Lung (tissue), 11 donors: ENCODE measurements at regions not wholly inside any gene's neighbourhood (a gene's known extent, or its start where the extent isn't known, plus 50 kb on each side); places are given as distances from the start of the nearest gene placed in this dataset.

ENCODE experiments used
- ATAC-seq: fragments of 200-7000 bp; cut with Tn5 transposase; one replicate; pipeline ENCODE4 v1.9.1; 2020; ENCODE audit warnings: moderate number of reproducible peaks; ENCODE audit not compliant: insufficient read depth, low FRiP score
- DNase-seq, 3 donors: peaks; one replicate each; pipeline ENCODE4 v3.0.0-alpha.2; 2013 to 2017
- H3K27ac ChIP-seq, 2 donors: one replicate each; pipeline ENCODE4 v1.5.1; 2013; ENCODE audit warnings: mild to moderate bottlenecking in 2 of 2, moderate library complexity in 2 of 2, control low read depth in 1 of 2, inconsistent platforms in 1 of 2, low read depth in 1 of 2, low read length in 1 of 2
- H3K27me3 ChIP-seq, 3 donors: one replicate each; pipeline ENCODE4 v1.5.1; 2013; ENCODE audit warnings: low read length in 2 of 3; ENCODE audit not compliant: control insufficient read depth in 3 of 3, insufficient read depth in 3 of 3
- H3K36me3 ChIP-seq, 4 donors: one replicate each; pipeline ENCODE4 v1.5.1; 2013; ENCODE audit warnings: low read length in 4 of 4, mild to moderate bottlenecking in 1 of 4, moderate library complexity in 1 of 4; ENCODE audit not compliant: control insufficient read depth in 4 of 4, insufficient read depth in 4 of 4
- H3K4me1 ChIP-seq, 5 donors: one replicate each; pipeline ENCODE4 v1.5.1; 2013; ENCODE audit warnings: low read length in 5 of 5, mild to moderate bottlenecking in 2 of 5, moderate library complexity in 1 of 5; ENCODE audit not compliant: control insufficient read depth in 5 of 5, insufficient read depth in 5 of 5
- H3K4me3 ChIP-seq: one replicate; pipeline ENCODE4 v1.5.1; 2013; ENCODE audit warnings: mild to moderate bottlenecking, control low read depth, moderate library complexity
- H3K9ac ChIP-seq, 2 donors: one replicate each; pipeline ENCODE4 v1.5.1; 2013; ENCODE audit warnings: low read length in 2 of 2, control low read depth in 1 of 2; ENCODE audit not compliant: insufficient read depth in 1 of 2
- H3K9me3 ChIP-seq, 4 donors: one replicate each; pipeline ENCODE4 v1.5.1; 2013; ENCODE audit warnings: low read length in 3 of 4, mild to moderate bottlenecking in 1 of 4, moderate library complexity in 1 of 4; ENCODE audit not compliant: control insufficient read depth in 4 of 4, insufficient read depth in 3 of 4
- CTCF ChIP-seq: IDR thresholded peaks from 2 replicates; pipeline ENCODE4 v1.5.1; 2012; ENCODE audit warnings: mild to moderate bottlenecking; ENCODE audit errors: control extremely low read depth, extremely low read depth
- WGBS, 2 donors: extraction: QIAGEN DNeasy Blood & Tissue Kit; methylation state at CpG; one replicate each; pipeline ENCODE4 v1.1.7; 2013; 5-methylcytosine and 5-hydroxymethylcytosine counted together
- donor health status: control.
- donor health status: control.
- donor health status: Bipolar disorder and iron deficiency.
- donor health status: healthy.
- donor health status: DM: yes; HTN: yes; CAD: no.

- DNase-seq (peak; percentile 66 to 76 (median 67)), ATAC-seq (no peak)
- H3K27ac ChIP-seq: no peak overlapping the region
- no peaks in the 10 kb centered on the region for H3K36me3 ChIP-seq
- H3K4me1 ChIP-seq: peaks cover 0 to 8% (median 0%) of the 10 kb centered on the region in 5 donors
- H3K27me3 ChIP-seq: peaks cover 0 to 15% (median 5%) of the 10 kb centered on the region in 3 donors
- TF ChIP-seq CTCF: no peak
- H3K9me3 ChIP-seq: peaks cover 0 to 3% (median 0%) of the 10 kb centered on the region in 4 donors
- H3K4me3 ChIP-seq: no peak overlapping the region
- WGBS, 2 donors: 74 to 83% methylated on average over 11 of the region's 11 CpGs
- no peak overlapping the region for H3K9ac ChIP-seq
These were observed 65.0 kb upstream of the ATP2B2 start for GRCh38 chr3:10570196-10570946.

GRCh38 chr3:10574101-10574620 is 68.8 kb upstream of the ATP2B2 start:
- ATAC-seq: no peak
- Histone ChIP-seq H3K27me3 (peaks cover 0 to 12% (median 5%) of the 10 kb centered on the region in 3 donors), H3K9ac (no peak overlapping the region), H3K36me3 (no peaks in the 10 kb centered on the region), H3K4me3 (no peak overlapping the region), H3K27ac (no peak overlapping the region), H3K4me1 (peaks cover 0 to 8% (median 0%) of the 10 kb centered on the region in 5 donors), H3K9me3 (peaks cover 0 to 3% (median 0%) of the 10 kb centered on the region in 4 donors)
- no peak for DNase-seq
- TF ChIP-seq CTCF: no peak
- WGBS, 2 donors: 75 to 88% methylated on average over 6 of the region's 6 CpGs

- Histone ChIP-seq H3K9me3 (peaks cover 0 to 3% (median 0%) of the 10 kb centered on the region in 4 donors), H3K27ac (no peak overlapping the region), H3K36me3 (no peaks in the 10 kb centered on the region), H3K9ac (no peak overlapping the region), H3K27me3 (peaks cover 0 to 12% (median 5%) of the 10 kb centered on the region in 3 donors), H3K4me3 (no peak overlapping the region), H3K4me1 (peaks cover 0 to 2% (median 0%) of the 10 kb centered on the region in 5 donors)
- WGBS, 2 donors: 77 to 83% methylated on average over 5 of the region's 5 CpGs
- no peak for TF ChIP-seq CTCF
- no peak for DNase-seq
- ATAC-seq: no peak
These were observed 70.3 kb upstream of the ATP2B2 start for GRCh38 chr3:10575601-10576160.
